HEK293 (cell line): ENCODE measurements at regions not wholly inside any gene's neighbourhood (a gene's known extent, or its start where the extent isn't known, plus 50 kb on each side); places are given as distances from the start of the nearest gene placed in this dataset.

Source experiments
- CTCF ChIA-PET: fragments of 350-600 bp; formaldehyde crosslinking; extraction: SDS; loops from one replicate; lab custom pipeline; 2021; ENCODE audit warnings: antibody characterized with exemption; lab: Yijun Ruan, JAX
- POLR2A ChIA-PET: fragments of 300-600 bp; formaldehyde crosslinking; extraction: SDS; loops from one replicate; lab custom pipeline; 2020; ENCODE audit warnings: antibody characterized with exemption, inconsistent platforms; lab: Yijun Ruan, JAX
- H3K27ac ChIP-seq: fragments of 200-500 bp; sonication (Bioruptor generic); 2 replicates; pipeline ENCODE4 v1.5.1; 2014; ENCODE audit warnings: low read depth, low read length, control low read depth, inconsistent platforms; ENCODE audit errors: extremely low read depth
- H3K36me3 ChIP-seq, 2 experiments: fragments of 200-500 bp in 1 of 2; sonication (Bioruptor generic) in 1 of 2; 1 replicate in 1 of 2; 2 replicates in 1 of 2; pipeline ENCODE4 v1.5.1; 2014 to 2017; ENCODE audit warnings: inconsistent platforms in 2 of 2, low read length in 2 of 2; ENCODE audit not compliant: control insufficient read depth in 2 of 2, insufficient read depth in 1 of 2
- H3K4me1 ChIP-seq: fragments of 200-500 bp; sonication (Bioruptor generic); 2 replicates; pipeline ENCODE4 v1.5.1; 2014; ENCODE audit warnings: mild to moderate bottlenecking, low read length, inconsistent platforms; ENCODE audit not compliant: control insufficient read depth, insufficient read depth
- H3K4me3 ChIP-seq: 2 replicates; pipeline ENCODE4 v1.5.1; 2011; ENCODE audit warnings: low read depth, mild to moderate bottlenecking, control low read depth, low read length, moderate library complexity
- H3K9me3 ChIP-seq: fragments of 200-500 bp; sonication (Bioruptor generic); 2 replicates; pipeline ENCODE4 v1.5.1; 2014; ENCODE audit warnings: low read depth, low read length, inconsistent platforms; ENCODE audit not compliant: control insufficient read depth, insufficient read depth
- GFI1B ChIP-seq: fragments of 450-650 bp; formaldehyde crosslinking; IDR thresholded peaks from 2 replicates; pipeline ENCODE4 v1.5.1; 2016; ENCODE audit warnings: missing biosample characterization, missing genetic modification characterization
- GLIS2 ChIP-seq: fragments of 450-650 bp; formaldehyde crosslinking; IDR thresholded peaks from 2 replicates; pipeline ENCODE4 v1.5.1; 2016; ENCODE audit warnings: missing biosample characterization, missing genetic modification characterization
- KLF16 ChIP-seq: fragments of 450-650 bp; formaldehyde crosslinking; IDR thresholded peaks from 2 replicates; pipeline ENCODE4 v1.5.1; 2017; ENCODE audit warnings: missing biosample characterization, missing genetic modification characterization
- SETDB1 ChIP-seq: IDR thresholded peaks from one replicate; pipeline ENCODE4 v1.6.1; 2017; ENCODE audit warnings: mild to moderate bottlenecking, low read length, moderate library complexity, mixed read lengths; ENCODE audit not compliant: insufficient read length
- YY2 ChIP-seq: fragments of 450-650 bp; formaldehyde crosslinking; IDR thresholded peaks from 2 replicates; pipeline ENCODE4 v1.5.1; 2016; ENCODE audit warnings: missing biosample characterization, missing genetic modification characterization
- ZBTB20 ChIP-seq: fragments of 450-650 bp; formaldehyde crosslinking; IDR thresholded peaks from 2 replicates; pipeline ENCODE4 v1.5.1; 2016; ENCODE audit warnings: missing biosample characterization, missing genetic modification characterization
- ZBTB7A ChIP-seq: fragments of 450-650 bp; formaldehyde crosslinking; IDR thresholded peaks from 2 replicates; pipeline ENCODE4 v1.5.1; 2016; ENCODE audit warnings: low read depth, missing biosample characterization, missing genetic modification characterization
- ZFP3 ChIP-seq: fragments of 450-650 bp; formaldehyde crosslinking; IDR thresholded peaks from 2 replicates; pipeline ENCODE4 v1.5.1; 2016; ENCODE audit warnings: low read depth, missing biosample characterization, missing genetic modification characterization
- ZFP37 ChIP-seq: fragments of 450-650 bp; formaldehyde crosslinking; IDR thresholded peaks from 2 replicates; pipeline ENCODE4 v1.5.1; 2016; ENCODE audit warnings: missing biosample characterization, missing genetic modification characterization
- ZNF184 ChIP-seq: fragments of 450-650 bp; IDR thresholded peaks from 2 replicates; pipeline ENCODE4 v1.5.1; 2018; ENCODE audit warnings: missing biosample characterization, mild to moderate bottlenecking, missing genetic modification characterization
- ZNF19 ChIP-seq: fragments of 450-650 bp; formaldehyde crosslinking; IDR thresholded peaks from 2 replicates; pipeline ENCODE4; 2016; ENCODE audit warnings: missing biosample characterization, missing genetic modification characterization, low read depth
- ZNF292 ChIP-seq: fragments of 450-650 bp; formaldehyde crosslinking; IDR thresholded peaks from 2 replicates; pipeline ENCODE4 v1.5.1; 2016; ENCODE audit warnings: low read depth, missing biosample characterization, missing genetic modification characterization, borderline replicate concordance
- ZNF341 ChIP-seq: fragments of 450-650 bp; formaldehyde crosslinking; IDR thresholded peaks from 2 replicates; pipeline ENCODE4; 2016; ENCODE audit warnings: low read depth, missing biosample characterization, missing genetic modification characterization
- ZNF366 ChIP-seq: fragments of 450-650 bp; formaldehyde crosslinking; conservative IDR thresholded peaks from 2 replicates; pipeline ENCODE4 v1.5.1; 2016; ENCODE audit warnings: missing biosample characterization, missing genetic modification characterization
- ZNF449 ChIP-seq: fragments of 450-650 bp; formaldehyde crosslinking; IDR thresholded peaks from 2 replicates; pipeline ENCODE4 v1.5.1; 2017; ENCODE audit warnings: missing biosample characterization, mild to moderate bottlenecking, missing genetic modification characterization, moderate library complexity
- ZNF510 ChIP-seq: fragments of 450-650 bp; formaldehyde crosslinking; IDR thresholded peaks from 2 replicates; pipeline ENCODE4 v1.5.1; 2018; ENCODE audit warnings: mild to moderate bottlenecking, missing genetic modification characterization, missing biosample characterization; ENCODE audit not compliant: insufficient replicate concordance
- ZNF560 ChIP-seq: fragments of 450-650 bp; formaldehyde crosslinking; IDR thresholded peaks from 2 replicates; pipeline ENCODE4 v1.5.1; 2017; ENCODE audit warnings: missing biosample characterization, missing genetic modification characterization, borderline replicate concordance
- ZNF623 ChIP-seq: fragments of 450-650 bp; formaldehyde crosslinking; IDR thresholded peaks from 2 replicates; pipeline ENCODE4 v1.5.1; 2016; ENCODE audit warnings: missing biosample characterization, missing genetic modification characterization
- ZNF626 ChIP-seq: fragments of 450-650 bp; sonication (Bioruptor Pico); formaldehyde crosslinking; IDR thresholded peaks from 2 replicates; pipeline ENCODE4 v1.5.1; 2018; ENCODE audit warnings: missing biosample characterization, missing genetic modification characterization, inconsistent platforms
- ZNF692 ChIP-seq: fragments of 450-650 bp; formaldehyde crosslinking; IDR thresholded peaks from 2 replicates; pipeline ENCODE4 v1.5.1; 2016; ENCODE audit warnings: missing biosample characterization, missing genetic modification characterization
- TF ChIP-seq, protein P1 (sequence below): fragments of 450-650 bp; formaldehyde crosslinking; IDR thresholded peaks from 2 replicates; pipeline ENCODE4 v1.5.1; 2016; ENCODE audit warnings: missing biosample characterization, missing genetic modification characterization
- TF ChIP-seq, protein P2 (sequence below): fragments of 450-650 bp; formaldehyde crosslinking; IDR thresholded peaks from 2 replicates; pipeline ENCODE4 v1.5.1; 2016; ENCODE audit warnings: missing biosample characterization, missing genetic modification characterization
- TF ChIP-seq, protein P3 (sequence below): fragments of 450-650 bp; formaldehyde crosslinking; IDR thresholded peaks from 2 replicates; pipeline ENCODE4 v1.5.1; 2016; ENCODE audit warnings: missing biosample characterization, missing genetic modification characterization, low read depth
- TF ChIP-seq, protein P4 (sequence below): fragments of 450-650 bp; formaldehyde crosslinking; IDR thresholded peaks from 2 replicates; pipeline ENCODE4 v1.5.1; 2017; ENCODE audit warnings: missing biosample characterization, missing genetic modification characterization

DNA sequence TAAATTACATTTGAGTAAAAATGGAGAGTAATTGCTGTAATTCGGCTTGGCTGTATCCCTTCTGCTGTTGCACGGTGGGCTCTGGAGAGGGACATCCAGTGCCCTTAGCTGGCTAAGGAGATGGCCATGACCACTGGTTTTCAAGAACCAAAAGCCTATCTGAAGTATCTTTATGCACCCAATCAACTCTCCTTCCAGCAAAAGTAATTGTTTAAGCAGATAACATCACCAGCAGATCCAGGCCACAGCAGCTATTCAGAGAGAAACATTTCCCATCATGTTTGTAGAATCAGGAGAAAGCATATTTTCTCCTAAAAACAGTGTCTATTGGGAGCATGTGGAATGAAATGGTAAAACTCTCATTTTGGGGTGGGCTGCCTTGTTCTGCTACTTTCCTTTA, 514.5 kb upstream of the RGMA start:
- ChIA-PET POLR2A (no interaction called here), CTCF (interaction anchor here (0.6 to 1.5 kb wide), 2 partner anchors 23 to 517 kb away, joined by 6 read pairs; no protein-coding TSS in a partner anchor)
- TF ChIP-seq, protein P1, sequence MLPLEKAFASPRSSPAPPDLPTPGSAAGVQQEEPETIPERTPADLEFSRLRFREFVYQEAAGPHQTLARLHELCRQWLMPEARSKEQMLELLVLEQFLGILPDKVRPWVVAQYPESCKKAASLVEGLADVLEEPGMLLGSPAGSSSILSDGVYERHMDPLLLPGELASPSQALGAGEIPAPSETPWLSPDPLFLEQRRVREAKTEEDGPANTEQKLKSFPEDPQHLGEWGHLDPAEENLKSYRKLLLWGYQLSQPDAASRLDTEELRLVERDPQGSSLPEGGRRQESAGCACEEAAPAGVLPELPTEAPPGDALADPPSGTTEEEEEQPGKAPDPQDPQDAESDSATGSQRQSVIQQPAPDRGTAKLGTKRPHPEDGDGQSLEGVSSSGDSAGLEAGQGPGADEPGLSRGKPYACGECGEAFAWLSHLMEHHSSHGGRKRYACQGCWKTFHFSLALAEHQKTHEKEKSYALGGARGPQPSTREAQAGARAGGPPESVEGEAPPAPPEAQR: no peak
- no peak for TF ChIP-seq ZNF341 (tag by site-specific recombination)
- TF ChIP-seq, all 188 proteins: peak for 0
- H3K4me1 ChIP-seq: no peaks in the 10 kb centered on the region
- no peaks in the 10 kb centered on the region for H3K9me3 ChIP-seq
- H3K36me3 ChIP-seq: no peaks in the 10 kb centered on the region
- no peak overlapping the region for H3K4me3 ChIP-seq
- H3K27ac ChIP-seq: no peak overlapping the region

DNA sequence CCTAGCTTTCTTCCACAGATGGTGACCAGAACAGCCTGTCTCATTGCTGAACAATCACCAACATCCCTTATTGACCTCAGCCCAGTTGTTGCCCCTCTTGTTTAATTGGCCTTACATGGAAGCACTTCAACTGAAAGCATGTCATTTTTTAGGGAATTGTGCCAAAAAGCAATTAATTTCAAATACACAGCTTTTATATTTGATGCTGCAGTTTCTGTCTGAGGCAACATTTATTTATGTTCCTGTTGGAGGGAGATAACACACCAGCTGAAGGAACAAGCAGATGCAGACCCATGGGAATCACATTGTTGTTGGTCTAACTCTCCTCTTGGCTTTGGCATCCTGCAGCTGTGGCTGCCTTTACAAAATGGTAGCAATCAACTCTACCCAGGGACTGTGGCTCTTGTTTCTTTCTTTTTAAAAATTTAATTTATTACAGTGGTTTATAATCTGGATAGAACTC, 498.1 kb upstream of the RGMA start:
- CTCF ChIA-PET: no interaction called here
- Histone ChIP-seq H3K9me3 (no peaks in the 10 kb centered on the region), H3K27ac (no peak overlapping the region), H3K4me1 (no peaks in the 10 kb centered on the region), H3K4me3 (no peak overlapping the region), H3K36me3 (no peaks in the 10 kb centered on the region)
- TF ChIP-seq ZNF449 (tag by site-specific recombination): no peak
- TF ChIP-seq ZNF292: no peak
- no peak for TF ChIP-seq ZFP37 (tag by site-specific recombination)
- no peak for TF ChIP-seq ZNF19 (tag by site-specific recombination)
- no peak for TF ChIP-seq GFI1B (tag by site-specific recombination)
- TF ChIP-seq ZNF366: no peak
- TF ChIP-seq ZNF560 (tag by site-specific recombination): no peak
- no peak for TF ChIP-seq ZNF626 (tag by site-specific recombination)
- no peak for TF ChIP-seq SETDB1
- TF ChIP-seq GLIS2 (tag by site-specific recombination): no peak
- no peak for TF ChIP-seq ZNF510 (tag by site-specific recombination)
- POLR2A ChIA-PET: no interaction called here

DNA sequence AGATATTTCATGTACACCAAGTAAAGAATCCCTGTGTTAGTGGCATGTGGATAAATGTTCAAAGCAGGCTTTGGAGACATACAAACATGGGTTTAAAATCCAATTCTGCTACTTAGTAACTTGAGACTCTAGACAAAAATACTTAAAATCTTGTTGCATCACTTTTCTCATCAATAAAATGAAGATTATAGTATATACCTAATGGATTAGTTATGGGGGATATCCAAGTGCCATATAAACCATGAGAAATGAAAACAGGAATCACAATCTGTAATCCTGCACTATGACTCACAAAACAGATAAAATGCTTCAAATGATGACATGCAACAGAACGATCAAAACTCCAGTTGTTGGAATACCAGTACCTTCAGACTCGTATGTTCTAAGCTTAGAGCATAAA, 496.0 kb upstream of the RGMA start:
- H3K36me3 ChIP-seq: no peaks in the 10 kb centered on the region
- no peaks in the 10 kb centered on the region for H3K4me1 ChIP-seq
- no peak overlapping the region for H3K27ac ChIP-seq
- no peaks in the 10 kb centered on the region for H3K9me3 ChIP-seq
- no peak overlapping the region for H3K4me3 ChIP-seq
- ChIA-PET CTCF (no interaction called here), POLR2A (no interaction called here)
- TF ChIP-seq, protein P2, sequence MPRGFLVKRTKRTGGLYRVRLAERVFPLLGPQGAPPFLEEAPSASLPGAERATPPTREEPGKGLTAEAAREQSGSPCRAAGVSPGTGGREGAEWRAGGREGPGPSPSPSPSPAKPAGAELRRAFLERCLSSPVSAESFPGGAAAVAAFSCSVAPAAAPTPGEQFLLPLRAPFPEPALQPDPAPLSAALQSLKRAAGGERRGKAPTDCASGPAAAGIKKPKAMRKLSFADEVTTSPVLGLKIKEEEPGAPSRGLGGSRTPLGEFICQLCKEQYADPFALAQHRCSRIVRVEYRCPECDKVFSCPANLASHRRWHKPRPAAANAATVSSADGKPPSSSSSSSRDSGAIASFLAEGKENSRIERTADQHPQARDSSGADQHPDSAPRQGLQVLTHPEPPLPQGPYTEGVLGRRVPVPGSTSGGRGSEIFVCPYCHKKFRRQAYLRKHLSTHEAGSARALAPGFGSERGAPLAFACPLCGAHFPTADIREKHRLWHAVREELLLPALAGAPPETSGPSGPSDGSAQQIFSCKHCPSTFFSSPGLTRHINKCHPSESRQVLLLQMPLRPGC (tag by site-specific recombination): no peak
- TF ChIP-seq ZNF292 (no peak), ZNF692 (tag by site-specific recombination) (no peak), ZNF184 (no peak), ZBTB7A (tag by site-specific recombination) (no peak), ZNF623 (no peak), ZBTB20 (tag by site-specific recombination) (no peak), ZFP3 (tag by site-specific recombination) (no peak), YY2 (tag by site-specific recombination) (no peak), KLF16 (tag by site-specific recombination) (no peak)
- TF ChIP-seq, protein P3, sequence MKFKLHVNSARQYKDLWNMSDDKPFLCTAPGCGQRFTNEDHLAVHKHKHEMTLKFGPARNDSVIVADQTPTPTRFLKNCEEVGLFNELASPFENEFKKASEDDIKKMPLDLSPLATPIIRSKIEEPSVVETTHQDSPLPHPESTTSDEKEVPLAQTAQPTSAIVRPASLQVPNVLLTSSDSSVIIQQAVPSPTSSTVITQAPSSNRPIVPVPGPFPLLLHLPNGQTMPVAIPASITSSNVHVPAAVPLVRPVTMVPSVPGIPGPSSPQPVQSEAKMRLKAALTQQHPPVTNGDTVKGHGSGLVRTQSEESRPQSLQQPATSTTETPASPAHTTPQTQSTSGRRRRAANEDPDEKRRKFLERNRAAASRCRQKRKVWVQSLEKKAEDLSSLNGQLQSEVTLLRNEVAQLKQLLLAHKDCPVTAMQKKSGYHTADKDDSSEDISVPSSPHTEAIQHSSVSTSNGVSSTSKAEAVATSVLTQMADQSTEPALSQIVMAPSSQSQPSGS: no peak
- TF ChIP-seq, protein P4, sequence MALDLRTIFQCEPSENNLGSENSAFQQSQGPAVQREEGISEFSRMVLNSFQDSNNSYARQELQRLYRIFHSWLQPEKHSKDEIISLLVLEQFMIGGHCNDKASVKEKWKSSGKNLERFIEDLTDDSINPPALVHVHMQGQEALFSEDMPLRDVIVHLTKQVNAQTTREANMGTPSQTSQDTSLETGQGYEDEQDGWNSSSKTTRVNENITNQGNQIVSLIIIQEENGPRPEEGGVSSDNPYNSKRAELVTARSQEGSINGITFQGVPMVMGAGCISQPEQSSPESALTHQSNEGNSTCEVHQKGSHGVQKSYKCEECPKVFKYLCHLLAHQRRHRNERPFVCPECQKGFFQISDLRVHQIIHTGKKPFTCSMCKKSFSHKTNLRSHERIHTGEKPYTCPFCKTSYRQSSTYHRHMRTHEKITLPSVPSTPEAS (tag by site-specific recombination): no peak
